ENCODE measurements at regions not wholly inside any gene's neighbourhood (a gene's known extent, or its start where the extent isn't known, plus 50 kb on each side); places are given as distances from the start of the nearest gene placed in this dataset.
"Not testable (repeated sequence)": the region's sequence is repeated elsewhere in the genome, so short reads cannot be mapped to it uniquely, and the experiment has no call there.

DNA sequence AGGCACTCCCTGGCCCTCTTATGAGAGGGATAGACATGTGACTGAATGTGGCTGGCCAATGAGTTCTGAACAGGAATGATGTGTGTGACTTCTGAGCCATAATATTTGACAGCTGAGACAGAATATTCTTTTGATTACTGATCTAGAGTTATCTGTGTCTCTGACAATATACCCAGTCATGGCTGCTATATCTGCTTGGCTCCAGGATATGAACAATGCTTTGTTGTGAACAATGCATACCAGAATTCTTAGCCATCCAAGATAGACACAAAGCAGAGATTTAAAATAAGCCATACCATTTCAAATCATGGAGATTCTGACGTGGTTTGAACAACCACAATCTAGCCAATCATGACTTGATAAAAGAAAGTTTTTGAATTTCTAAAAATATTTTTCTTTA lies 840.3 kb upstream of the SEMA6A start:
- Mint-ChIP-seq H3K9me3 (no peaks in the 10 kb centered on the region), H3K27ac (no peak overlapping the region), H3K4me3 (no peak overlapping the region), H3K36me3 (ENCODE audit: low read depth) (no peaks in the 10 kb centered on the region), H3K4me1 (ENCODE audit: low read depth) (no peaks in the 10 kb centered on the region), H3K27me3 (ENCODE audit: insufficient read depth) (no peaks in the 10 kb centered on the region)
- no peak for DNase-seq (ENCODE audit: low spot score)
- intact Hi-C loops (cut with micrococcal nuclease) = no loop called here

DNA sequence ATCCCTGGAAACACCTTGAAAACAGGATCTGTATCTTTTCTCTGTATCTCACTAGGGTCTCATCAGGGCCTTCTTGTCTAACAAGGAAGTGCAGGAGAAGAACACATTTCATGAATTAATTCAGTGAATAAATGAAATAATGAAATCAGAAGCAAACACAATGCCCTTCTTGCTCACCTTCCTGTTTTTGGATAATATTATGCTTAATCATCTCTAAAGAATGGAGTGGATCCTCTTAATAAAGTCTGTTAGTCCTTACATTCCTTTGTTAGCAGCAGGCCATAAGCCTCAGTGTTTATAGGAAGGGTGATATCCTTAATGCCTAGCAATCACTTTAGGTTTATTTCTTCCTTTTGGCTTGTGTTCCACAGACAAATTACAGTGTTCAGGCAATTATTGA lies 837.1 kb upstream of the SEMA6A start:
- H3K4me3 Mint-ChIP-seq = no peak overlapping the region
- DNase-seq (ENCODE audit: low spot score) = no peak
- H3K27me3 Mint-ChIP-seq (ENCODE audit: insufficient read depth) = no peaks in the 10 kb centered on the region
- no peaks in the 10 kb centered on the region for H3K4me1 Mint-ChIP-seq (ENCODE audit: low read depth)
- no peak overlapping the region for H3K27ac Mint-ChIP-seq
- H3K9me3 Mint-ChIP-seq = no peaks in the 10 kb centered on the region
- no peaks in the 10 kb centered on the region for H3K36me3 Mint-ChIP-seq (ENCODE audit: low read depth)
- intact Hi-C loops (cut with micrococcal nuclease) = no loop called here

DNA sequence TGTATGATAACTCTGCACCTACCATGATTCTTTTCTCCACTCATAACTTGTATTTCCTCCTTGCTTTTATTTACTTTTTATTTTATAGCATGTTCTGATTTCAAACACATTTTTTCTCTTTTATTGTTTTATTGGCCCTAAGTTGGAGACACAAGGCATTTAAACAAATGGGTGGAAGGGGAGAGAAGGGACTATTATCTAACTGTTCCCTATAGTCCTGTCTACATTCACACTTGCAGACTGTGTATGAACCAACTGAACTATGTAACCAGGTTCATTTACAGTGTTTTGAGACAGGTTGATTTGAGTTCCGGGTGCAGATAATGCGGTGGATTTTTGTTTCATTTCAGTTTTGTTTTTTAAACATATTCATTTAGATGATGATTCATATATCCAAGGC lies 830.6 kb upstream of the SEMA6A start:
- Mint-ChIP-seq H3K4me1 (ENCODE audit: low read depth) (no peaks in the 10 kb centered on the region), H3K36me3 (ENCODE audit: low read depth) (no peaks in the 10 kb centered on the region), H3K4me3 (no peak overlapping the region), H3K27ac (no peak overlapping the region), H3K9me3 (no peaks in the 10 kb centered on the region), H3K27me3 (ENCODE audit: insufficient read depth) (no peaks in the 10 kb centered on the region)
- DNase-seq (ENCODE audit: low spot score) = no peak
- intact Hi-C loops (cut with micrococcal nuclease) = no loop called here

DNA sequence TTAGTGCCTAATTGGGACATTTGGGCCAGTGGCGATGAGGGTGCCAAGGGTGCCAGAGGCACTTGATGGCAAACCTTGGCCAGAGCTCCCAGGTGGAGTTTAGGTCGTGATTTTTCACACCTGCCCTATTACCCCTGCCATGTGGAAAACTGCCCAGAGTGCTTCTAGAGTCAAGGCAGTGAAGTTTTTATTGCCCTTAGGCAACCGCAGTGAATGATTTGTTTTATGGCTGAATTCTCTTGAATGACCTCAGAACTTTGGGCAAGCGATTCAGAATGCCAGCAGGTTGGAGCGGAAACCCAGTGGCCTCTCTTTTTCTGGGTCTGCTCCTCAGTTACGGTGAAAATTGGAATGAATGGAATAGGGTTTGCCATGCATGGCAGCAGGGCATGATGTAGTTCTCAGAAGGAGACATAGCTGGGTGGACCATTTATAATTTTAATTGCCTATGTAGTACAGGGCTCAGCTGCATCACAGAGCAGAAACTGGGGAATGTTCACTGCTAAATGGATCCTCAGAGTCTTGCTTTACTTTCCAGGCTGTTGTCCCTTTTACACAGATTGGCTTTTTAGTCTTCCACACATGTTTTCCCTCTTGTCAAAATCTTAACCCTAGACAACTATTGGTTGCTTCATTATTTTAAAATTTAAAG lies 820.0 kb upstream of the SEMA6A start:
- intact Hi-C loops (cut with micrococcal nuclease) = no loop called here
- H3K36me3 Mint-ChIP-seq (ENCODE audit: low read depth) = no peaks in the 10 kb centered on the region
- H3K4me1 Mint-ChIP-seq (ENCODE audit: low read depth) = no peaks in the 10 kb centered on the region
- no peaks in the 10 kb centered on the region for H3K9me3 Mint-ChIP-seq
- H3K27ac Mint-ChIP-seq = no peak overlapping the region
- no peaks in the 10 kb centered on the region for H3K27me3 Mint-ChIP-seq (ENCODE audit: insufficient read depth)
- DNase-seq (ENCODE audit: low spot score) = no peak
- H3K4me3 Mint-ChIP-seq = no peak overlapping the region

DNA sequence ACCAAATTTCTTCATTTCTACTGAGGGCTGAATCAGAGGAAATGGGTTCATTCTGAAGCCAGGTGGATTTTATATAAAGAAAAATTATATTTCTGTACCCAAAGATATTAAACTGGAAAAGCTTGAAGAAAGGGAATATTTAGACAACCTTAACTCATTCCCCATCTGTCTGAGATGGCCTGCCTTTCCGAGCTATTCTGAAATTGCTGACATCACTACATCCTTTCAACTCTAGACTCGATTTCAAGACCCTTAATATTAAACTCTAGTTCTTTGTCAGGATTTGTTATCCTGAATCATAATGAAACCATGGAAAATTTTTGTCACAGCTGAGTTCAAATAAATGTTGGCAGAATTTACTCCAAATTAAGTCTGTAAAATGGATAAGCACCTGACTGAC lies 818.5 kb upstream of the SEMA6A start:
- Mint-ChIP-seq H3K27ac (no peak overlapping the region), H3K4me1 (ENCODE audit: low read depth) (no peaks in the 10 kb centered on the region), H3K4me3 (no peak overlapping the region), H3K36me3 (ENCODE audit: low read depth) (no peaks in the 10 kb centered on the region), H3K9me3 (no peaks in the 10 kb centered on the region), H3K27me3 (ENCODE audit: insufficient read depth) (no peaks in the 10 kb centered on the region)
- intact Hi-C loops (cut with micrococcal nuclease) = no loop called here
- no peak for DNase-seq (ENCODE audit: low spot score)

DNA sequence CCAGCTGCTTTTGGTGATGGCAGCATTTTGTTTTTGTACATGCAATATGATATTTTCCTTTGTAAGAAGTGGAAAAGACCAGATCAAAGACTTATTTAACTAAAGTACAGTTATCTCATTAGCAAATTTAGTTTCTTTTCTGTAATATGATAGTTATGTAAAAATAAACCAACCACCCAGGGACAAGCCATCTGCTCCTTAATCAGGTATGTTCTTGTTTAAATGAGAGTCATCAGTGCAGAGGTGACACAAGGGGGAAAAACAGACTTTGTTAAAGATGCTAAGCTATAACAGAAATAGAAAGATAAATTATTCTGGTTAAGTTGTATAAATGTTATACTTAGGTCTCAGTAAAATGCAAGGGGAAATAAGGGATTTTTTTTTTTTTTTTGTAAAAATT lies 805.7 kb upstream of the SEMA6A start:
- no peaks in the 10 kb centered on the region for H3K4me1 Mint-ChIP-seq (ENCODE audit: low read depth)
- no peaks in the 10 kb centered on the region for H3K36me3 Mint-ChIP-seq (ENCODE audit: low read depth)
- no peak overlapping the region for H3K4me3 Mint-ChIP-seq
- H3K27ac Mint-ChIP-seq = no peak overlapping the region
- no peaks in the 10 kb centered on the region for H3K9me3 Mint-ChIP-seq
- H3K27me3 Mint-ChIP-seq (ENCODE audit: insufficient read depth) = no peaks in the 10 kb centered on the region
- DNase-seq (ENCODE audit: low spot score) = no peak
- intact Hi-C loops (cut with micrococcal nuclease) = no loop called here

DNA sequence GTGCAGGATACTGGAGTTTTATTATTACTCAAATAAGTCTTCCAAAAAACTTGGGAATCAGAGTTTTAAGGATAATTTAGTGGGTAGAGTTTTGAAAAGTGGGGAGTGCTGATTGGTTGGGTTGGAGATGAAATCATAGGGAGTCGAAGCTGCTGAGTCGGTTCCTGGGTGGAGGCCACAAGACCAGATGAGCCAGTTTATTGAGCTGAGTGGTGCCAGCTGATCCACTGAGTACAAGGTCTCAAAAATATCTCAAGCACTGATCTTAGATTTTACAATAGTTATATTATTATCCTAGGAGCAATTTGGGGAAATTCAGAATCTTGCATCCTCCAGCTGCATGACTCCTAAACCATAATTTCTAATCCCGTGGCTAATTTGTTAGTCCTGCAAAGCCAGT lies 804.9 kb upstream of the SEMA6A start:
- Mint-ChIP-seq H3K27me3 (ENCODE audit: insufficient read depth) (no peaks in the 10 kb centered on the region), H3K4me3 (no peak overlapping the region), H3K4me1 (ENCODE audit: low read depth) (no peaks in the 10 kb centered on the region), H3K36me3 (ENCODE audit: low read depth) (no peaks in the 10 kb centered on the region), H3K27ac (no peak overlapping the region), H3K9me3 (no peaks in the 10 kb centered on the region)
- DNase-seq (ENCODE audit: low spot score) = no peak
- intact Hi-C loops (cut with micrococcal nuclease) = no loop called here

DNA sequence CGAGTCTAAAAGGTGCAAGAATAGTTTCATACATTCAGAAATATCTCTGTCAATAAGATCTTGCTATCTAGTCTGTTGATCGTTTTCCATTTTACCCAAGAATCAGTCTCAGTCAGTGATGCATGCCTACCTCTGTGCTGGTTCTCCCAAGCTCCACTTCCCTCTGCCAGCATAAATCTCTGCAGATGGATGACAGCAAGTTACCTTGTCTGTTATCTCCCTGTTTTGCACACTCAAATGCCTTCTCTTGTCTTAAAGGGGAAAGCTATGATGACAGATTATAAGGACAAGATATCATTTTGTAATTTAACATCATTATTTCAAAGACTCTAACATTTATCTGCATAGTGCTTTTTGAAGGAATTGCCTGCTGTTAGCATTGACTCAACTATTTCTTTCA lies 802.1 kb upstream of the SEMA6A start:
- H3K27ac Mint-ChIP-seq = no peak overlapping the region
- no peak for DNase-seq (ENCODE audit: low spot score)
- intact Hi-C loops (cut with micrococcal nuclease) = no loop called here
- no peaks in the 10 kb centered on the region for H3K9me3 Mint-ChIP-seq
- H3K27me3 Mint-ChIP-seq (ENCODE audit: insufficient read depth) = no peaks in the 10 kb centered on the region
- H3K4me1 Mint-ChIP-seq (ENCODE audit: low read depth) = no peaks in the 10 kb centered on the region
- no peaks in the 10 kb centered on the region for H3K36me3 Mint-ChIP-seq (ENCODE audit: low read depth)
- no peak overlapping the region for H3K4me3 Mint-ChIP-seq

DNA sequence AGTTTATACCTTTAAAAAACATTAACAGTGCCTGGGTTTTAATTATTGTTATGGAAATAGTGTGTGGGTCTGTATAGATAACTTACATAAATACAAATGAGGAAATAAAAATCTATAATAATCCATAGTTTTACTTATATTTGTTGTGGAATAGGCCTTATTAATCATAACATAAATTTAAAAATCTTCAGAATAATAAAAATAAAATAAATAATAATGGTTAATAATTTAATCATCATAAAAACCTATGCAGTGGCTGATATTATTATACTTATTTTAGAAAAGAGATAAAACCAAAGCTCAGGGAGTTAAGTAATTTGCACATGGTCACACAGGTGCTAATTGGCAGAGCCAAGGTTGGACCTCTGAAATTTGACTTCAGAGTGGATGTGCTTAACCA lies 785.3 kb upstream of the SEMA6A start:
- Mint-ChIP-seq H3K4me3 (no peak overlapping the region), H3K27me3 (ENCODE audit: insufficient read depth) (no peaks in the 10 kb centered on the region), H3K9me3 (no peaks in the 10 kb centered on the region), H3K36me3 (ENCODE audit: low read depth) (no peaks in the 10 kb centered on the region), H3K27ac (no peak overlapping the region), H3K4me1 (ENCODE audit: low read depth) (no peaks in the 10 kb centered on the region)
- intact Hi-C loops (cut with micrococcal nuclease) = no loop called here
- DNase-seq (ENCODE audit: low spot score) = no peak

DNA sequence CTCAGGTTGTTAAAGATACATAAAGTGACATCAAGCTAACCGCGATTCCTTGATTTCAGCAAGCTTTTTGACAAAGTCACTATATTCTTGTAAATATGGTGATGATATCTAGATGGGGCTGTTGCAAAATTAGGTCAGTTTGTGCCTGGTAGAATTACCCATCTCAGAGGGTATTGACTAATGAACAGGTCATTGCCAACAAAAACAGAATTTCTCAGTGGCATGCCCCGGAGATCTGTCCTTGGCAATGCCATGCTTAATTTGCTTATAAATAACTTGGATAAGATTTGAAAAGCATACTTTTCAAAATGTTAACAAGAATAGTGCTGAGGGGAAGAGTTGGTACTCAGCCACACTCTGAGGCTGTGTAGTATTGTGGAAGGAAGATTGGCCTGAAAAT lies 783.3 kb upstream of the SEMA6A start:
- Mint-ChIP-seq H3K9me3 (no peaks in the 10 kb centered on the region), H3K4me1 (ENCODE audit: low read depth) (no peaks in the 10 kb centered on the region), H3K27me3 (ENCODE audit: insufficient read depth) (no peaks in the 10 kb centered on the region), H3K36me3 (ENCODE audit: low read depth) (no peaks in the 10 kb centered on the region), H3K4me3 (no peak overlapping the region), H3K27ac (no peak overlapping the region)
- intact Hi-C loops (cut with micrococcal nuclease) = no loop called here
- no peak for DNase-seq (ENCODE audit: low spot score)

DNA sequence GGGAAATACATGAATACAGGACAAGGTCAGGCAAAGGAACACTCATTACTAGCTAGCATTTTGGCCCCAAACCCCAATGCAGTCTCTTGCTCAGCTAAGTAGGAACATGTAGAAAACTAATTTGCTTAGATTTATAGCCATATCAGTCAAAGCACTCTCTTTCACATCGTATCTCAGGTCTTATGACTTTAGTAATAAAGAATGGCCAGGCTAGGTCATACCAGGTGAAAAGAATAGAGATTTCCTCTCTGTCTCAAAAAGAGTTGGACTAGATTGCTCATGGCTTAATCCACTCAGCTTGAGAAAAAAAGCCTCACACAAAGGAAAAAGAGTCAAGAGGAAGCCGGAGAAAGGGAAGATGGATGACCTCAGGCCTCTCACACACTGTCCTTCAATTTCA lies 772.7 kb upstream of the SEMA6A start:
- H3K27ac Mint-ChIP-seq = no peak overlapping the region
- peaks cover 3% of the 10 kb centered on the region for H3K9me3 Mint-ChIP-seq
- no peaks in the 10 kb centered on the region for H3K36me3 Mint-ChIP-seq (ENCODE audit: low read depth)
- intact Hi-C loops (cut with micrococcal nuclease) = no loop called here
- H3K4me1 Mint-ChIP-seq (ENCODE audit: low read depth) = no peaks in the 10 kb centered on the region
- no peak overlapping the region for H3K4me3 Mint-ChIP-seq
- DNase-seq (ENCODE audit: low spot score) = no peak
- H3K27me3 Mint-ChIP-seq (ENCODE audit: insufficient read depth) = no peaks in the 10 kb centered on the region

DNA sequence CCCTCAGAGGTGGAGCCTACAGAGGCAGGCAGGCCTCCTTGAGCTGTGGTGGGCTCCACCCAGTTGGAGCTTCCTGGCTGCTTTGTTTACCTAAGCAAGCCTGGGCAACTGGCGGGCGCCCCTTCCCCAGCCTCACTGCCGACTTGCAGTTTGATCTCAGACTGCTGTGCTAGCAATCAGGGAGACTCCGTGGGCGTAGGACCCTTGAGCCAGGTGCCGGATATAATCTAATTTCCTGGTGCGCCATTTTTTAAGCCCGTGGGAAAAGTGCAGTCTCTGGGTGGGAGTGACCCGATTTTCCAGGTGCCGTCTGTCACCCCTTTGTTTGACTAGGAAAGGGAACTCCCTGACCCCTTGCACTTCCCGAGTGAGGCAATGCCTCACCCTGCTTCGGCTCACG lies 769.1 kb upstream of the SEMA6A start:
- H3K27ac Mint-ChIP-seq; H3K4me1 Mint-ChIP-seq (ENCODE audit: low read depth); DNase-seq (ENCODE audit: low spot score); intact Hi-C loops (cut with micrococcal nuclease); H3K9me3 Mint-ChIP-seq; H3K4me3 Mint-ChIP-seq; H3K36me3 Mint-ChIP-seq (ENCODE audit: low read depth); H3K27me3 Mint-ChIP-seq (ENCODE audit: insufficient read depth): not testable (repeated sequence)

DNA sequence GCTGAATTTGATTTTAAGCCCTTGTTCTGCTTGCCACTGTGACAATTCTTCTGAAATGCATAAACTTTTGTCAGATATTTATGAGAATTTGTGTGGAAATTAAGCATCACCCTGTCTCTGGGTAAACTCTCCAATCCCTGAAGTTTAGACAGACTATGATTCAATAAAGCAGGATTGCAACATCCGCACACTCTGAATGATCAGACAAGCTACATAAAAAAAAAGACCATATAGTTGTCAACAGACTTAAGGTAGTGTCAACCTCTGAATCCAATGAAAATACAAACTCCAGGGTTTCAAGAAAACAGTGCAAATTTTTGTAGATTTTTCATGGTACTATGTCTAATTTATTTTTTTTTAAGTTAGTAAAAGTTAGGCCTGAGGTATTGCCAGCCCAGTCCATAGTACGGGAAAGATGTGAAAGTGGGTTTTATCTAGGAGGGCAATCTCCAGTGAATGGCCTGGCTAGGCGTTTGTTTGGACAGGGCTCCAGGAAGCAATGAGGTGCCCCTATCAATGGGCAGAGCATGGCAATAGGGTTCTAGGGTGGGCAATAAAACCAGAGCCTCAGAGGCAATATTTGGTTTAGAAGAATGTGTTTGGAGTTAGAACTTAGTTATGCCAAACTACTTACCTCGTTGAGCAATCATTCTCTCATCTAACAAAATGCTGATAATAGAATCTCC lies 762.6 kb upstream of the SEMA6A start:
- no peaks in the 10 kb centered on the region for H3K36me3 Mint-ChIP-seq (ENCODE audit: low read depth)
- no peak overlapping the region for H3K4me3 Mint-ChIP-seq
- DNase-seq (ENCODE audit: low spot score) = no peak
- H3K9me3 Mint-ChIP-seq = no peaks in the 10 kb centered on the region
- no peaks in the 10 kb centered on the region for H3K4me1 Mint-ChIP-seq (ENCODE audit: low read depth)
- intact Hi-C loops (cut with micrococcal nuclease) = no loop called here
- H3K27ac Mint-ChIP-seq = no peak overlapping the region
- H3K27me3 Mint-ChIP-seq (ENCODE audit: insufficient read depth) = no peaks in the 10 kb centered on the region

DNA sequence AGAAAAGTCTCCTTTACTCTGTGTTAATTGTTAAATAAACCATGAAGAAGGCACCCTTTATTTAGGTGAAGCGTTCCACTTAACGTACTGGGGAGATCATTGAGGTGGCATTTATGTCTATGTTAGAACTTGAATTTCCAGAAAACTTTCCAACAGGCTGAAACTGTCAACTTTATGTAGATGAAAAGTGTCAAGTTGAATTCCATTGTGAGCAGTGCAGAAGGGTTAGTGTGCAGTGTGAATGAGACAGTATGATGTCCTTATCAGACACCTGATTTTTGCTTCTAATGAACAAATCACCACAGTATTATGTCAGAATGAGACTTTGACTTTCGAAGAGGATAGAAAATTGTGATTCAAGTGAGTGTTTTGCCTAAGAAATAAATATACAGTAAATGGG lies 761.6 kb upstream of the SEMA6A start:
- Mint-ChIP-seq H3K27ac (no peak overlapping the region), H3K27me3 (ENCODE audit: insufficient read depth) (no peaks in the 10 kb centered on the region), H3K9me3 (no peaks in the 10 kb centered on the region), H3K4me1 (ENCODE audit: low read depth) (no peaks in the 10 kb centered on the region), H3K36me3 (ENCODE audit: low read depth) (no peaks in the 10 kb centered on the region), H3K4me3 (no peak overlapping the region)
- intact Hi-C loops (cut with micrococcal nuclease) = no loop called here
- no peak for DNase-seq (ENCODE audit: low spot score)
